ENCODE measurements at regions not wholly inside any gene's neighbourhood (a gene's known extent, or its start where the extent isn't known, plus 50 kb on each side); places are given as distances from the start of the nearest gene placed in this dataset.

GRCh38 chrX:4682636-4683035 is 969.2 kb upstream of the PRKX start:
- H3K27ac ChIP-seq (ENCODE audit: low read depth, low read length), result no peak overlapping the region

DNA sequence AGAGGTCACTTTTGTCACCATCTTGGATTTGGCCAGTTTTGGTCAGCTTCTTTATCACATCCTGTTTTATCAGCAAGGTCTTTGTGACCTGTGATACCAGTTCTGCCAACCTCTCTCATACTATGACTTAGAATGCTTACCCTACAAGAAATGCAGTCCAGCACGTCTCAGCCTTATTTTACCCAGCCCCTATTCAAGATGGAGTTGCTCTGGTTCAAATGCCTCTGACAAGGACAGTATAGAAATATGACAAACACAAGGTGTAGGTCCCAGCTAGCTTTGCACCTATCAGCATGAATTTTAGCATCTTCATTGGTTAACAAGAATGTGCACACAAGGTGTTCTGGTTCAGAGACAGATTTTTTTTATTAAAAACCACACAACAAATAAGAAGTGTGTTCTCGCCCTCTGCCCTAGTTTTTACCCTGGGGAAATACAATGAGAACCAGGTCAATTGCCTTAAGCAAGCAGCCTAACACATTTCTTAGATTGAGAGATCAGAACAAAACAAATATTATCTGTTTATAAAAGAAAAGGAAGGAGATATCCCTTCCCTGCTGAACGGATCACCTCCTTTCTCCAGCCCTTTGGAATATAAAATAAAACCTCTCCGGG is 962.3 kb upstream of the PRKX start:
- Histone ChIP-seq H3K9me3 (ENCODE audit: low read length) (no peaks in the 10 kb centered on the region), H3K4me3 (ENCODE audit: low read depth in 1 of 2, low read length in 2 of 2) (no peak overlapping the region), H3K27me3 (ENCODE audit: control insufficient read depth in 1 of 2, insufficient read depth in 2 of 2, low read length in 2 of 2) (no peaks in the 10 kb centered on the region)

More at GRCh38 chrX:4682636-4683035, 969.2 kb upstream of the PRKX start:
- H3K4me1 ChIP-seq (ENCODE audit: insufficient read depth, low read length), result no peaks in the 10 kb centered on the region
- H3K4me3 ChIP-seq (ENCODE audit: low read depth in 1 of 2, low read length in 2 of 2), result no peak overlapping the region
- H3K36me3 ChIP-seq (ENCODE audit: insufficient read depth, low read length), result no peaks in the 10 kb centered on the region
- no peaks in the 10 kb centered on the region for H3K9me3 ChIP-seq (ENCODE audit: low read length)
- no peaks in the 10 kb centered on the region for H3K27me3 ChIP-seq (ENCODE audit: control insufficient read depth in 1 of 2, insufficient read depth in 2 of 2, low read length in 2 of 2)
- no peak overlapping the region for H3K9ac ChIP-seq (ENCODE audit: low read length)

DNA sequence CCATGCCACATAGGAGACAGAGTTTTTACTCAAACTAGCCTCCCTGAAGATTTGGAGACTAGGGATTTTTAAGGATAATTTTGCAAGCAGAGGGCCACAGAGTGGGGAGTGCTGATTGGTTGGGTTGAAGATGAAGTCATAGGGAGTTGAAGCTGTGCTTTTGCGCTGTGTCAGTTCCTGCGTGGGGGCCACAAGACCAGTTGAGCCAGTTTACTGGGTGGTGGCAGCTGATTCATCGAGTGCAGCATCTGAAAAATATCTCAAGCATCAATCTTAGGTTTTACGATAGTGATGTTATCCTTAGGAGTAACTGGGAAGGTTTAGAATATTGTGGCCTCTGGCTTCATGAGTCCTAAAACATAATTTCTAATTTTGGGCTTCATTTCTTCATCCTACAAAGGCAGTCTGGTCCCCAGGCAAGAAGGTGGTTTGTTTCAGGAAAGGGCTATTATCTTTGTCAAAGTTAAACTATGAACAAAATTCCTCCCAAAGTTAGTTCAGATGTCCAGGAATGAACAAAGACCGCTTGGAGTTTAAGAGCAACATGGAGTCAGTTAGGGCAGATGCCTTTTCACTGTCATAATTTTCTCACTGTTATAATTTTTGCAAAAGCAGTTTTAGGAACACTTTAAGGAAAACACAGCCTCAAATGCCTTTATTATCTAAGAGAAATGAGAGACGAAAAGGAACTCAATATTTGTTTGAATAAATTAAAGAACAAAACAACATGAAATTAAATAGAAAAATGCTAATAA is 960.8 kb upstream of the PRKX start:
- H3K27me3 ChIP-seq (ENCODE audit: control insufficient read depth in 1 of 2, insufficient read depth in 2 of 2, low read length in 2 of 2), result no peaks in the 10 kb centered on the region
- H3K4me3 ChIP-seq (ENCODE audit: low read depth in 1 of 2, low read length in 2 of 2), result no peak overlapping the region
- H3K27ac ChIP-seq (ENCODE audit: low read depth, low read length), result no peak overlapping the region
- H3K9me3 ChIP-seq (ENCODE audit: low read length), result no peaks in the 10 kb centered on the region
- no peaks in the 10 kb centered on the region for H3K4me1 ChIP-seq (ENCODE audit: insufficient read depth, low read length)
- no peaks in the 10 kb centered on the region for H3K36me3 ChIP-seq (ENCODE audit: insufficient read depth, low read length)
- H3K9ac ChIP-seq (ENCODE audit: low read length), result no peak overlapping the region

More for the DNA sequence above, 962.3 kb upstream of the PRKX start:
- Histone ChIP-seq H3K9ac (ENCODE audit: low read length) (no peak overlapping the region), H3K27ac (ENCODE audit: low read depth, low read length) (no peak overlapping the region), H3K4me1 (ENCODE audit: insufficient read depth, low read length) (no peaks in the 10 kb centered on the region), H3K36me3 (ENCODE audit: insufficient read depth, low read length) (no peaks in the 10 kb centered on the region)

- Histone ChIP-seq H3K9ac (ENCODE audit: low read length) (no peak overlapping the region), H3K4me1 (ENCODE audit: insufficient read depth, low read length) (no peaks in the 10 kb centered on the region), H3K27me3 (ENCODE audit: control insufficient read depth in 1 of 2, insufficient read depth in 2 of 2, low read length in 2 of 2) (no peaks in the 10 kb centered on the region), H3K36me3 (ENCODE audit: insufficient read depth, low read length) (no peaks in the 10 kb centered on the region), H3K4me3 (ENCODE audit: low read depth in 1 of 2, low read length in 2 of 2) (no peak overlapping the region), H3K27ac (ENCODE audit: low read depth, low read length) (no peak overlapping the region), H3K9me3 (ENCODE audit: low read length) (no peaks in the 10 kb centered on the region)
Observed at GRCh38 chrX:4671344-4671743, 957.9 kb upstream of the PRKX start.

DNA sequence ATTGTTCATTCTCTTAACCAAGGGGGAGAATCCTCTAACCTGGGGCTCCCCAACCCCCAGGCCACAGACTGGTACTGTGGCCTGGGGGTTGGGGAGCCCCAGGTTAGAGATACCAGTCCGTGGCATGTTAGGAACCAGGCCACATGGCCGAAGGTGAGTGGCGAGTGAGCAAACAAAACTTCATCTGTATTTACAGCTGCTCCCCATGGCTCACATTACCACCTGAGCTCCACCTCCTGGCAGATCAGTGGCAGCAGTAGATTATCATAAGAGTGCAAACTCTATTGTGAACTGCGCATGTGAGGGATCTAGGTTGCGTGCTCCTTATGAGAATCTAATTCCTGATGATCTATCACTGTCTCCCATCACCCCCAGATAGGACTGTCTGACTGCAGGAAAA is 957.2 kb upstream of the PRKX start:
- no peaks in the 10 kb centered on the region for H3K27me3 ChIP-seq (ENCODE audit: control insufficient read depth in 1 of 2, insufficient read depth in 2 of 2, low read length in 2 of 2)
- H3K9me3 ChIP-seq (ENCODE audit: low read length), result no peaks in the 10 kb centered on the region
- no peaks in the 10 kb centered on the region for H3K4me1 ChIP-seq (ENCODE audit: insufficient read depth, low read length)
- no peak overlapping the region for H3K27ac ChIP-seq (ENCODE audit: low read depth, low read length)
- no peaks in the 10 kb centered on the region for H3K36me3 ChIP-seq (ENCODE audit: insufficient read depth, low read length)
- no peak overlapping the region for H3K9ac ChIP-seq (ENCODE audit: low read length)
- H3K4me3 ChIP-seq (ENCODE audit: low read depth in 1 of 2, low read length in 2 of 2), result no peak overlapping the region

GRCh38 chrX:4668802-4669536 is 955.5 kb upstream of the PRKX start:
- Histone ChIP-seq H3K36me3 (ENCODE audit: insufficient read depth, low read length) (no peaks in the 10 kb centered on the region), H3K4me3 (ENCODE audit: low read depth in 1 of 2, low read length in 2 of 2) (no peak overlapping the region), H3K4me1 (ENCODE audit: insufficient read depth, low read length) (no peaks in the 10 kb centered on the region), H3K27me3 (ENCODE audit: control insufficient read depth in 1 of 2, insufficient read depth in 2 of 2, low read length in 2 of 2) (no peaks in the 10 kb centered on the region), H3K27ac (ENCODE audit: low read depth, low read length) (no peak overlapping the region), H3K9me3 (ENCODE audit: low read length) (no peaks in the 10 kb centered on the region), H3K9ac (ENCODE audit: low read length) (no peak overlapping the region)

DNA sequence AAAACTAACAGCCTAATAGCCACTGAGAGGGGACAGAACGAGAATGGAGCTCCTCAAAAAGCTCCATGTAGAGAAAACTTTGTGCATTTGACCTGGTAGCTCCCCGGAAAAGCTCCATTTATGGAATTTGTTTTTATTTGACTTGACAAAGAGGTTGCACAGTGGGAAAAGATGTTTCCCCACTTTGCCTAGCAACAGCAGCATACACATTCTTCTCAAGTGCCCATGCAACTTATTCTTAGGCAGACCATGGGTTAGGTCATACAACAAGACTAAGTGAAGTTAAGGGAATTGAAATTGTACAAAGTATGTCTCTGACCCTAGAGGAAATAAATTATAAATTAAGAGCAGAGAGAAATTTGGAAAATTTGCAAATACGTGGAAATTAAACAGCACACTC is 949.6 kb upstream of the PRKX start:
- no peak overlapping the region for H3K27ac ChIP-seq (ENCODE audit: low read depth, low read length)
- no peak overlapping the region for H3K9ac ChIP-seq (ENCODE audit: low read length)
- no peaks in the 10 kb centered on the region for H3K27me3 ChIP-seq (ENCODE audit: control insufficient read depth in 1 of 2, insufficient read depth in 2 of 2, low read length in 2 of 2)
- H3K4me1 ChIP-seq (ENCODE audit: insufficient read depth, low read length), result no peaks in the 10 kb centered on the region
- H3K36me3 ChIP-seq (ENCODE audit: insufficient read depth, low read length), result no peaks in the 10 kb centered on the region
- no peak overlapping the region for H3K4me3 ChIP-seq (ENCODE audit: low read depth in 1 of 2, low read length in 2 of 2)
- H3K9me3 ChIP-seq (ENCODE audit: low read length), result no peaks in the 10 kb centered on the region

DNA sequence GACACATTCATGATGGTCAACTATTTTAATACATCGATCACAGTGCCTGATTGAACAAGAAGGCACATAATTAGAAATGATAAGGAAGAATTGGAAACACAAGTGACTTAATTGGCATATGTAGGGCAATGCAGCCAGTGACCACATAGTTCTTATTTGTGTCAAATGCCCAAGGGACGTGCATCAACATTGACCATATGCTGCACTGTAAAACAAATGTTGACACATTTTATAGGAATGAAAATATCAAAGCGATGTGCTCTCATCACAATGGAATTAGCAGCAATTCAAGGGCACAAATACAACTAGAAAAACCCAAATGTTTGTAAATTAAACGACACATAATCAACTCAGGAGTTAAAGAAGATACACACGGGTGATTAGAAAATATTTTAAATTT is 948.3 kb upstream of the PRKX start:
- H3K27ac ChIP-seq (ENCODE audit: low read depth, low read length), result no peak overlapping the region
- no peaks in the 10 kb centered on the region for H3K9me3 ChIP-seq (ENCODE audit: low read length)
- no peaks in the 10 kb centered on the region for H3K36me3 ChIP-seq (ENCODE audit: insufficient read depth, low read length)
- no peak overlapping the region for H3K4me3 ChIP-seq (ENCODE audit: low read depth in 1 of 2, low read length in 2 of 2)
- no peak overlapping the region for H3K9ac ChIP-seq (ENCODE audit: low read length)
- no peaks in the 10 kb centered on the region for H3K4me1 ChIP-seq (ENCODE audit: insufficient read depth, low read length)
- H3K27me3 ChIP-seq (ENCODE audit: control insufficient read depth in 1 of 2, insufficient read depth in 2 of 2, low read length in 2 of 2), result no peaks in the 10 kb centered on the region

DNA sequence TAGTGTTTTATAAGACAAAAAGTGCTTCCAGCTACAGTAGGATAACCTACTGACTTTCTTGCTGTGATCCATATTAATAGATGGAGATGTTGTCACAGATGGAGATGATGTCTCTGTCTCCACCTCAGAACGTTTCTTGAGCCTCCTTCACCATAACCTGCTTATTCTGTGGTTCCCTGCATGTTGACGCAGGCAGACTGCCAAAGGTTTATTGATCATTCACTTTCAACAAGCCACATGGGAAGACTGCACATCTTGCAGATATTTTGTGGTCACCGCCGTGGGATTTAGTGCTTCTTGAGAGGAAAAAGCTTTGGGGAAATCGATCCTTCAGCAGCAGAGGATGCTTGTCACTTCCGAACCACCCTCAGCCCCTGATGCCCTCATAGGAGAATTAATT is 943.0 kb upstream of the PRKX start:
- H3K36me3 ChIP-seq (ENCODE audit: insufficient read depth, low read length), result no peaks in the 10 kb centered on the region
- H3K27ac ChIP-seq (ENCODE audit: low read depth, low read length), result no peak overlapping the region
- no peaks in the 10 kb centered on the region for H3K27me3 ChIP-seq (ENCODE audit: control insufficient read depth in 1 of 2, insufficient read depth in 2 of 2, low read length in 2 of 2)
- H3K4me3 ChIP-seq (ENCODE audit: low read depth in 1 of 2, low read length in 2 of 2), result no peak overlapping the region
- no peak overlapping the region for H3K9ac ChIP-seq (ENCODE audit: low read length)
- H3K9me3 ChIP-seq (ENCODE audit: low read length), result no peaks in the 10 kb centered on the region
- no peaks in the 10 kb centered on the region for H3K4me1 ChIP-seq (ENCODE audit: insufficient read depth, low read length)

DNA sequence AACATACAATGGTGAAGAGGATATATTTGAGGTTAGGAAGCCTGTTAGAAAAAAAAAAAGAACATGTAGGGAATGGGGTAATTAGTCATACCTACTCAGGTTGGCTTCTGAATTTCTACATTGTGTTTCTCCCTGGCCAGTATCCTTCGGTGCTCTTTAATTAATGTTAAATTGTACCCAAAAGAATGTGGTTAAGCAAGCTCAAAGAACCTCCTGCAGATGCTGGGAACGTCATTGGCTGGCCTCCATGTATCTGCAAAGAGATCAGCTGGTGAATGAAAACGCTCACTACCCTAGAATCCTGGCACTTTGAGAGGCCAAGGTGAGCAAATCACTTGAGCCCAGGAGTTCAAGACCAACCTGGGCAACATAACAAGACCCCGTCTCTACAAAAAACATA is 942.3 kb upstream of the PRKX start:
- Histone ChIP-seq H3K4me3 (ENCODE audit: low read depth in 1 of 2, low read length in 2 of 2) (no peak overlapping the region), H3K27ac (ENCODE audit: low read depth, low read length) (no peak overlapping the region), H3K27me3 (ENCODE audit: control insufficient read depth in 1 of 2, insufficient read depth in 2 of 2, low read length in 2 of 2) (no peaks in the 10 kb centered on the region), H3K9ac (ENCODE audit: low read length) (no peak overlapping the region), H3K4me1 (ENCODE audit: insufficient read depth, low read length) (no peaks in the 10 kb centered on the region), H3K9me3 (ENCODE audit: low read length) (no peaks in the 10 kb centered on the region), H3K36me3 (ENCODE audit: insufficient read depth, low read length) (no peaks in the 10 kb centered on the region)

- Histone ChIP-seq H3K4me3 (ENCODE audit: low read depth in 1 of 2, low read length in 2 of 2) (no peak overlapping the region), H3K36me3 (ENCODE audit: insufficient read depth, low read length) (no peaks in the 10 kb centered on the region), H3K27me3 (ENCODE audit: control insufficient read depth in 1 of 2, insufficient read depth in 2 of 2, low read length in 2 of 2) (no peaks in the 10 kb centered on the region), H3K9ac (ENCODE audit: low read length) (no peak overlapping the region), H3K27ac (ENCODE audit: low read depth, low read length) (no peak overlapping the region), H3K9me3 (ENCODE audit: low read length) (no peaks in the 10 kb centered on the region), H3K4me1 (ENCODE audit: insufficient read depth, low read length) (no peaks in the 10 kb centered on the region)
Observed at GRCh38 chrX:4642114-4642513, 928.7 kb upstream of the PRKX start.
